HG02970 (cell line): ENCODE measurements at regions not wholly inside any gene's neighbourhood (a gene's known extent, or its start where the extent isn't known, plus 50 kb on each side); places are given as distances from the start of the nearest gene placed in this dataset.
"Not testable (repeated sequence)": the region's sequence is repeated elsewhere in the genome, so short reads cannot be mapped to it uniquely, and the experiment has no call there.

Experiments used
- ATAC-seq: cut with Tn5 transposase; IDR thresholded peaks from one replicate; pipeline ENCODE4 v1.9.1; 2021; ENCODE audit warnings: mild to moderate bottlenecking, moderate library complexity, moderate number of reproducible peaks; ENCODE audit not compliant: unreplicated experiment, low FRiP score

DNA sequence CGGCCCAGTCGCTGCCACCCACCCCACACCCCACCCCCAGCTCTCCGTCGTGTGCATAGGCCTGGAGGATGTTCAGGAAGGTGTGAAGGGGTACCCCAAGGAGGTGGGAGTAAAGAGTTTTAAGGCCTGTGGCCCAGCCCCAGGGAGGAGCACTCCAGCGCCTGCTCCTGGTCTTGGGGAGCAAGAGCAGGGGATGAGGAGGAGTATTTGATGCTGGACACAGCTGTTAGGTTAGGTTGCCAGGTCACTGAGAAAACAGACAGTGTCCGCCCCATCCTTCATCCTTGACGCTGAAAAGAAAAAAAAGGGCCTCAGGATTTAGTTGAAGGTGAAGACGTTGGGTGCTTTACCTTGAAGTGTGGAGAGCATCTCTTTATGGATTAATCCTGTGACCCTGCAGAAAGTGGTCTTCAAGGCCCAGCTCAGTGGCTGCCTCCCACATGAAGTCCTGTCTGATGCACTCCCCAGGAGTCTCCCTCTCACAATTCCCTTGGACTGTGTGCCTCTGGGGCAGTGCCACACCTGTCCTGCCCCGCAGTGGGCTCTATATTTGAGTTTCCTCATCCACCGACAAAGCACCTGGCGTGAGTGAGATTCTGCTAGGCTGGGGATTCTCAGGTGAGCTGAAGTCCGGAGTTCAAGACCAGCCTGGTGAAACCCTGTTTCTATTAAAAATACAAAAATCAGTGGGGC is 101.8 kb downstream of the SPRY4 start:
- ATAC-seq = peak; percentile 9

- ATAC-seq = no peak
Observed at GRCh38 chr5:142222225-142222865, 102.5 kb downstream of the SPRY4 start.

DNA sequence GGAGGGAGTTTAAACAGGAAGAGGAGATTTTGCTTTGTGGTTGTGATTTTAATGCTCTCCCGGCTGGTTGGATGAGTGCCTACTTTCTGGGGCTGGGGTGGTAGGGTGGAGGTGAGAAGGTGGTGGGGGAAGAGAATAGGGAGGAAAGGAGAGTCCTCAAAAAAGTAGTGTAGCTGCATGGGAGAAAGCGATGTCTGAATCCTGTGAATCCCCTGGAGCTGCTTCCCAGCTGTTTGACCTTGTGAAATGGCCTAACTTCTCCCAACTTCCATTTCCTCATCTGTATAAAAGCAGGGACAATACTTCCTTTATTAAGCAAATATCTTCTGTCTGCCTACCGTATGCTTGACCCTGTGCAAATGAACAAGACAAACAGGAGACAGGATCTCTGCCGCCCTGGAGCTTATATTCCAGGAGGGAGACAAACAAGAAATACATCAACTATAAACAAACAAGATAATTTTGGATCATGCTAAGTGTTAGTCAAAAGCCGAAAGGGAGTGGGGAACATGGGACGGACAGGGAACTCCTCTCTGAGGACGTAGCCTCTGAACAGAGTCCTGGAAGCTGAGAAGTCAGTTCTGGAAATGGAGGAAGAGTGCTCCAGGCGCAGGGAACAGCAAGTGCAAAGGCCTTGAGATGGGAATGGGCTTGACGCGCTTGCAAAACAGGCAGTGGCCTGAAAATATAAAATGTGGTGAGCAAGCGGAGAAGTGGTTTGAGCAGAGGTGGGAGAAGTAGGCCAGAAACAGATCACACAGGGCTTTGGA is 103.5 kb downstream of the SPRY4 start:
- ATAC-seq = no peak

GRCh38 chr5:142219146-142219545 is 105.7 kb downstream of the SPRY4 start:
- no peak for ATAC-seq

DNA sequence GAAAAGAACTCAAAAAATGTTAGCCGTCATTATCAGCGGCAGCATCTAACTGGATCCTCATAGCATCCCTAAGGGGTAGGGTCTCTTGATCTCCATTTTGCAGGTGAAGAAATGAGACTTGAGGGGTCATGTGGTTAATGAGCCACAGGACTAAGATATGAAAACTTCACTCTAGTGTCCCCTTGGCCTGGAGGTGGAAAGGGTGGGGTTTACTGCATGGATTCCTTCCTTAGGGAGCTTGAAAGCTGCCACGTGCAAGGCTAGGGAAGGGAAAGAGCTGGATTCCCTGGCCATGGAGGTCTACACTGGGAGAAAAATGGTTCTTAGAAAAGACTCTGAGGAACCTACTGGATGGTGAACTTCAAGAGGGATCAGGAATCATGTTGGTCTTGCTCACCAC is 107.9 kb downstream of the SPRY4 start:
- no peak for ATAC-seq

- no peak for ATAC-seq
Observed at GRCh38 chr5:142215915-142216681, 107.5 kb downstream of the NDFIP1 start.

GRCh38 chr5:142213077-142213476 is 104.5 kb downstream of the NDFIP1 start:
- no peak for ATAC-seq

- no peak for ATAC-seq
Observed at GRCh38 chr5:142211918-142212317, 103.3 kb downstream of the NDFIP1 start.

DNA sequence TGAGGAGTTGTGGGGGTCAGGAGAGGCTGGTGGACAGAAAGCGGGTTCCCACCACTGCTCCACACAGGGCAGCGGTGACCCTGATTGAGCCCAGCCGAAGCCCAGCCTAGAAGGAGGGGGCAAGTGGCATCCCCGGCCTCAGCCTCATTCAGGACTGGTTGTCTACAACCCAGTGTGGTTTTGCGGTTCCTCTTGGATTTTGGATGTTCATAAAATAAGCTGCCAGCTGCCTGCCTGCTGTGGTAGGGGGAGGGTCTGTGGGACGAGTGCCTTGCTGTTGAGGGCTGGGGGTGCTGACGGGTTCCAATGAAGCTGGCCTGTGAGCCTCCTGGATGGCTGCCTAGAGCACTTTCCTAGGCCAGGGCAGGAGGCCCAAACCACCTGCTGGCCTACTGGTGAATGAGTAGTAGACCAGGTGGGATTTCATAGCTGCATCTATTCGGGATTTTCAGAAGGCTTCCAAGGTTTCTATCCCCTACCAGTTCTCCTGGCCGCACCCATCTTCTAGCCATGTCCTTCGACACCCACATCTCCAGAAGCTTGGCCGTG is 102.4 kb downstream of the NDFIP1 start:
- ATAC-seq = no peak

DNA sequence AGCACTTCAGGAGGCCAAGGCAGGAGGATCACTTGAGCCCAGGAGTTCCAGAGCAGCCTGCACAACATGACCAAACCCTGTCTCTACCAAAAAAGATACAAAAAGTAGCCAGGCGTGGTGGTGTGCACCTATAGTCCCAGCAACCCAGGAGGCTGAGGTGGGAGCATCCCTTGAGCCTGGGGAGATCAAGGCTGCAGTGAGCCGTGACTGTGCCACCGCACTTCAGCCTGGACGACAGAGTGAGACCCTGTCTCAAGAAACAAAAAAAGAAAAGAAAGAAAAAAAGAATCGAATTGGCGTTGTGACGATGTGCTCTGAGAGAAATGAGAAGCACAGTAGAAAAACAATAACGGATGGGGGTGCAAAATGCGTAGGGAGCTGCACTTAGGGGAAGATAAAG is 101.4 kb downstream of the NDFIP1 start:
- ATAC-seq = no peak

- ATAC-seq = no peak
Observed at GRCh38 chr5:142208777-142209312, 100.3 kb downstream of the NDFIP1 start.

DNA sequence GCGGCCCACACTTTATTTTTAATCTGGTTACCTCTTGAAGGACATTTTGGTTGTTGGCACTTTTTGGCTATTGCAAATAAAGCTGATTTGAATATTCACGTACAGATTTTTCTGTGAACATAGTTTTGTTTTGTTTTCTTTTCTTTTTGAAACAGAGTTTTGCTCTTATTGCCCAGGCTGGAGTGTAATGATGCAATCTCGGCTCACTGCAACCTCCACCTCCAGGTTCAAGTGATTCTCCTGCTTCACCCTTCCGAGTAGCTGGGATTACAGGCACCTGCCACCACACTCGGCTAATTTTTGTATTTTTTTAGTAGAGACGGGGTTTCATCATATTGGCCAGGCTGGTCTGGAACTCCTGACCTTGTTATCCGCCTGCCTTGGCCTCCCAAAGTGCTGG is 99.7 kb downstream of the NDFIP1 start:
- not testable (repeated sequence) for ATAC-seq

DNA sequence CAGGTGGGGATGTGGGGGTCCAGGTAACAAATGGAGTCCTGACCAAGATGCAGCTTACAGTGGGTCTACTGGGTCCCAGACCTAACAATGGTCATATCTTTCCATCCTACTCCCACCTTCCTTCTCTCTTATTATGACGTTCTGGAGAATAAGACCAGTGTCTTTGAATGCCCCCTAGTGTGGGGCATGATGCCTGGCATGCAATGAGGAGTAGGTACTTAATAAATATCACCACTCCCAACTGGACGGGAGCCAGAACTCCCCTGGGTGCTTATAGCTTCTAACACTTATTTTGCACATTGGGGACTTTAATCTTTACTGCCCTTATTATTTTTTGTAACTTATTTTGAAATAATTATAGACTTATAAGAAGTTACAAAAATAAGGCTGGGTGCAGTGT is 98.2 kb downstream of the NDFIP1 start:
- ATAC-seq = no peak

- ATAC-seq = no peak
Observed at GRCh38 chr5:142204219-142204618, 95.6 kb downstream of the NDFIP1 start.
